ENCODE measurements at regions not wholly inside any gene's neighbourhood (a gene's known extent, or its start where the extent isn't known, plus 50 kb on each side); places are given as distances from the start of the nearest gene placed in this dataset.

DNA sequence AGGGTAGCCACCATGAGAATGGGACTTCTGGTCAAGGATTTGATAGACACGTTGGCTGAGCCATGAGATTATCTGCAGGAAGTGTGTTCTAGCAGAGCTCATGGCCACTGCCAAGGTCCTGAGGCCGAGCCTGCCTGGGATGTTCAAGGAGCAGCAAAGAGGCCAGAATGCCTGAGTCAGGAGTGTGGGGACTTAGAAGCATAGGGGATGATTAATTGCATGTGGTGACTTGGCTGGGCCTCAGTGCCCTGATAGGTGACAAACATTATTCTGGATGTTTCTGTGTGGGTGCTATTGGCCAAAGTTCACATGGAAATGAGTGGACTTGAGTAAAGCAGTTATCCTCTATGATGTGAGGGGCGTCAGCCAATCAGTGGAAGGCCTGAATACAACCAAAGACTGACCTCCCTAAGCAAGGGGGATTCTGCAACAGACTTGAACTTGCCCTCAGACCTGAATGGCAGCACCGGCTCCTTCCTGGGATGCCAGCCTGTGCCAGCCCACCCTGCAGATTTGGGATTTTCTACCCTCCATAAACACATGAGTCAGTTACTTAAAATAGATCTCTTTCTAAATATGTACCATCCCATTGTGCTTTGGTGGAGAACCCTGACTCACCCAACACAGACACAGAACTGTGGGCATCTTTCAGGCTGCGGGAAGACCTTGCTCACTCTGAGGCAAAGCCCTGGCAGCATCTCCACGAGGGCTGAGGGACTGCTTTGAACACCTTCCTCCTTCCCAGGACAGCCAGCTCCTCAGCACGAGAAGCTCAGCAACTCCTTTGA lies 363.9 kb upstream of the MGMT start:
- Mint-ChIP-seq H3K4me1 (ENCODE audit: low read depth, unreplicated experiment) (no peaks in the 10 kb centered on the region), H3K27ac (ENCODE audit: unreplicated experiment) (no peak overlapping the region), H3K4me3 (ENCODE audit: unreplicated experiment) (no peak overlapping the region), H3K9me3 (ENCODE audit: unreplicated experiment) (peaks cover 2% of the 10 kb centered on the region), H3K27me3 (ENCODE audit: unreplicated experiment) (peaks cover 2% of the 10 kb centered on the region), H3K36me3 (ENCODE audit: unreplicated experiment) (no peaks in the 10 kb centered on the region)
- no peak for DNase-seq
- TF ChIP-seq CTCF (IDR thresholded peaks at IDR 0.05; ENCODE audit: partially characterized antibody, unreplicated experiment), result no peak

- Mint-ChIP-seq H3K36me3 (ENCODE audit: unreplicated experiment) (no peaks in the 10 kb centered on the region), H3K27me3 (ENCODE audit: unreplicated experiment) (peaks cover 2% of the 10 kb centered on the region), H3K4me1 (ENCODE audit: low read depth, unreplicated experiment) (no peaks in the 10 kb centered on the region), H3K9me3 (ENCODE audit: unreplicated experiment) (peaks cover 2% of the 10 kb centered on the region), H3K27ac (ENCODE audit: unreplicated experiment) (no peak overlapping the region), H3K4me3 (ENCODE audit: unreplicated experiment) (no peak overlapping the region)
- no peak for TF ChIP-seq CTCF (IDR thresholded peaks at IDR 0.05; ENCODE audit: partially characterized antibody, unreplicated experiment)
- no peak for DNase-seq
Measured at GRCh38 chr10:129104266-129105045, 362.6 kb upstream of the MGMT start.

DNA sequence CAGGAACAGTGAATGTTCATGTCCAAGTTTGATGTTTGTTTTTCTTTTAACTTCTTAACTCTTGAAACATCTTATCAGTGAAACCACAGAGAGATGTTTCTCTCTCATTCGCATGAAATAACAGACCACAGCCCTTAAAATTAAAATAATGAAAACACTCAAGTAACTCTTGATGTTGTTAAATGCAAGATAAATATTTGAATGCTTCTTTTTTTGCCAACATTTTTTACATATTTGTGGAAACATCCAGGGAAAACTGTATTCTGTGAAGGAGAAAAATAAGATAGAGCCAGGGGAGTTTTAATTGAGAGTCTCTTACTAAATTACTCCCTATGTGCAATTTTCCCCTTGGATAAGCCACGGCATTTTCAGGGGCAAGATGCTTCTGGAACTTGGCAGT lies 361.8 kb upstream of the MGMT start:
- no peaks in the 10 kb centered on the region for H3K4me1 Mint-ChIP-seq (ENCODE audit: low read depth, unreplicated experiment)
- H3K27ac Mint-ChIP-seq (ENCODE audit: unreplicated experiment), result no peak overlapping the region
- no peak for TF ChIP-seq CTCF (IDR thresholded peaks at IDR 0.05; ENCODE audit: partially characterized antibody, unreplicated experiment)
- H3K9me3 Mint-ChIP-seq (ENCODE audit: unreplicated experiment), result peaks cover 2% of the 10 kb centered on the region
- H3K36me3 Mint-ChIP-seq (ENCODE audit: unreplicated experiment), result no peaks in the 10 kb centered on the region
- no peak for DNase-seq
- H3K27me3 Mint-ChIP-seq (ENCODE audit: unreplicated experiment), result no peaks in the 10 kb centered on the region
- no peak overlapping the region for H3K4me3 Mint-ChIP-seq (ENCODE audit: unreplicated experiment)

- no peaks in the 10 kb centered on the region for H3K27me3 Mint-ChIP-seq (ENCODE audit: unreplicated experiment)
- H3K27ac Mint-ChIP-seq (ENCODE audit: unreplicated experiment), result no peak overlapping the region
- H3K4me1 Mint-ChIP-seq (ENCODE audit: low read depth, unreplicated experiment), result no peaks in the 10 kb centered on the region
- DNase-seq, result no peak
- TF ChIP-seq CTCF (IDR thresholded peaks at IDR 0.05; ENCODE audit: partially characterized antibody, unreplicated experiment), result no peak
- H3K9me3 Mint-ChIP-seq (ENCODE audit: unreplicated experiment), result peaks cover 2% of the 10 kb centered on the region
- no peak overlapping the region for H3K4me3 Mint-ChIP-seq (ENCODE audit: unreplicated experiment)
- no peaks in the 10 kb centered on the region for H3K36me3 Mint-ChIP-seq (ENCODE audit: unreplicated experiment)
Measured at GRCh38 chr10:129106314-129106713, 360.7 kb upstream of the MGMT start.

- Mint-ChIP-seq H3K4me3 (ENCODE audit: unreplicated experiment) (no peak overlapping the region), H3K4me1 (ENCODE audit: low read depth, unreplicated experiment) (no peaks in the 10 kb centered on the region), H3K27me3 (ENCODE audit: unreplicated experiment) (no peaks in the 10 kb centered on the region), H3K9me3 (ENCODE audit: unreplicated experiment) (peaks cover 2% of the 10 kb centered on the region), H3K36me3 (ENCODE audit: unreplicated experiment) (peaks cover 2% of the 10 kb centered on the region), H3K27ac (ENCODE audit: unreplicated experiment) (no peak overlapping the region)
- no peak for TF ChIP-seq CTCF (IDR thresholded peaks at IDR 0.05; ENCODE audit: partially characterized antibody, unreplicated experiment)
- DNase-seq, result no peak
Measured at GRCh38 chr10:129107525-129107924, 359.5 kb upstream of the MGMT start.
